ENCODE measurements at regions not wholly inside any gene's neighbourhood (a gene's known extent, or its start where the extent isn't known, plus 50 kb on each side); places are given as distances from the start of the nearest gene placed in this dataset.

DNA sequence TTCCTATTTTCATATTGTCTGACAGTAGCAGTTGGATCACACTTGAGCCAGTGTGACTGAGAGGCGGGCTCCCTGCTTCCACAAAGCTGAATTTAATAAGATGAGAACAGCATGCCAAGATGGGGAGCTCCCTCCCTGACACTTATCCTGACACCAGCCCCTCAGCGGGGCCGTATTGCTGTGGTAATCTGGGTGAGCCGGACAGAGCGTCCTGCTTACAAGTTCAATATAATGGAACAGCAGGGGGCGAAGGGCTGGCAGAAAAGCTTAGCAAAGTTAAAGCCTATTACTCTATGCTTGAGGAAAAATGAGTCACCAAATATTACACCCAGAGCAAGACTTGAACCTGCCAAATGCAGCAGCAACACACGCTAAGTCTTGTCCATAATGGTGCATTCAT, 163.8 kb upstream of the CMC1 start (continued):
- TF ChIP-seq, protein P1, sequence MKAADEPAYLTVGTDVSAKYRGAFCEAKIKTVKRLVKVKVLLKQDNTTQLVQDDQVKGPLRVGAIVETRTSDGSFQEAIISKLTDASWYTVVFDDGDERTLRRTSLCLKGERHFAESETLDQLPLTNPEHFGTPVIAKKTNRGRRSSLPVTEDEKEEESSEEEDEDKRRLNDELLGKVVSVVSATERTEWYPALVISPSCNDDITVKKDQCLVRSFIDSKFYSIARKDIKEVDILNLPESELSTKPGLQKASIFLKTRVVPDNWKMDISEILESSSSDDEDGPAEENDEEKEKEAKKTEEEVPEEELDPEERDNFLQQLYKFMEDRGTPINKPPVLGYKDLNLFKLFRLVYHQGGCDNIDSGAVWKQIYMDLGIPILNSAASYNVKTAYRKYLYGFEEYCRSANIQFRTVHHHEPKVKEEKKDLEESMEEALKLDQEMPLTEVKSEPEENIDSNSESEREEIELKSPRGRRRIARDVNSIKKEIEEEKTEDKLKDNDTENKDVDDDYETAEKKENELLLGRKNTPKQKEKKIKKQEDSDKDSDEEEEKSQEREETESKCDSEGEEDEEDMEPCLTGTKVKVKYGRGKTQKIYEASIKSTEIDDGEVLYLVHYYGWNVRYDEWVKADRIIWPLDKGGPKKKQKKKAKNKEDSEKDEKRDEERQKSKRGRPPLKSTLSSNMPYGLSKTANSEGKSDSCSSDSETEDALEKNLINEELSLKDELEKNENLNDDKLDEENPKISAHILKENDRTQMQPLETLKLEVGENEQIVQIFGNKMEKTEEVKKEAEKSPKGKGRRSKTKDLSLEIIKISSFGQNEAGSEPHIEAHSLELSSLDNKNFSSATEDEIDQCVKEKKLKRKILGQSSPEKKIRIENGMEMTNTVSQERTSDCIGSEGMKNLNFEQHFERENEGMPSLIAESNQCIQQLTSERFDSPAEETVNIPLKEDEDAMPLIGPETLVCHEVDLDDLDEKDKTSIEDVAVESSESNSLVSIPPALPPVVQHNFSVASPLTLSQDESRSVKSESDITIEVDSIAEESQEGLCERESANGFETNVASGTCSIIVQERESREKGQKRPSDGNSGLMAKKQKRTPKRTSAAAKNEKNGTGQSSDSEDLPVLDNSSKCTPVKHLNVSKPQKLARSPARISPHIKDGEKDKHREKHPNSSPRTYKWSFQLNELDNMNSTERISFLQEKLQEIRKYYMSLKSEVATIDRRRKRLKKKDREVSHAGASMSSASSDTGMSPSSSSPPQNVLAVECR (CRISPR knock-in tag; IDR thresholded peaks at IDR 0.05; ENCODE audit: borderline replicate concordance), result no peak
- TF ChIP-seq, protein P2, sequence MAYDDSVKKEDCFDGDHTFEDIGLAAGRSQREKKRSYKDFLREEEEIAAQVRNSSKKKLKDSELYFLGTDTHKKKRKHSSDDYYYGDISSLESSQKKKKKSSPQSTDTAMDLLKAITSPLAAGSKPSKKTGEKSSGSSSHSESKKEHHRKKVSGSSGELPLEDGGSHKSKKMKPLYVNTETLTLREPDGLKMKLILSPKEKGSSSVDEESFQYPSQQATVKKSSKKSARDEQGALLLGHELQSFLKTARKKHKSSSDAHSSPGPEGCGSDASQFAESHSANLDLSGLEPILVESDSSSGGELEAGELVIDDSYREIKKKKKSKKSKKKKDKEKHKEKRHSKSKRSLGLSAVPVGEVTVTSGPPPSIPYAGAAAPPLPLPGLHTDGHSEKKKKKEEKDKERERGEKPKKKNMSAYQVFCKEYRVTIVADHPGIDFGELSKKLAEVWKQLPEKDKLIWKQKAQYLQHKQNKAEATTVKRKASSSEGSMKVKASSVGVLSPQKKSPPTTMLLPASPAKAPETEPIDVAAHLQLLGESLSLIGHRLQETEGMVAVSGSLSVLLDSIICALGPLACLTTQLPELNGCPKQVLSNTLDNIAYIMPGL (CRISPR knock-in tag; IDR thresholded peaks at IDR 0.05; ENCODE audit: borderline replicate concordance in 1 of 2, low read depth in 1 of 2), result no peak
- TF ChIP-seq CBFB (CRISPR knock-in tag; IDR thresholded peaks at IDR 0.05) (no peak), ZSCAN21 (CRISPR knock-in tag; IDR thresholded peaks at IDR 0.05; ENCODE audit: borderline replicate concordance) (no peak), ERF (CRISPR knock-in tag; IDR thresholded peaks at IDR 0.05) (no peak), U2AF2 (IDR thresholded peaks at IDR 0.05; ENCODE audit: low read depth, low read length) (no peak), SMC3 (IDR thresholded peaks at IDR 0.05; ENCODE audit: low read length) (peak; percentile 73)
- TF ChIP-seq, protein P3, sequence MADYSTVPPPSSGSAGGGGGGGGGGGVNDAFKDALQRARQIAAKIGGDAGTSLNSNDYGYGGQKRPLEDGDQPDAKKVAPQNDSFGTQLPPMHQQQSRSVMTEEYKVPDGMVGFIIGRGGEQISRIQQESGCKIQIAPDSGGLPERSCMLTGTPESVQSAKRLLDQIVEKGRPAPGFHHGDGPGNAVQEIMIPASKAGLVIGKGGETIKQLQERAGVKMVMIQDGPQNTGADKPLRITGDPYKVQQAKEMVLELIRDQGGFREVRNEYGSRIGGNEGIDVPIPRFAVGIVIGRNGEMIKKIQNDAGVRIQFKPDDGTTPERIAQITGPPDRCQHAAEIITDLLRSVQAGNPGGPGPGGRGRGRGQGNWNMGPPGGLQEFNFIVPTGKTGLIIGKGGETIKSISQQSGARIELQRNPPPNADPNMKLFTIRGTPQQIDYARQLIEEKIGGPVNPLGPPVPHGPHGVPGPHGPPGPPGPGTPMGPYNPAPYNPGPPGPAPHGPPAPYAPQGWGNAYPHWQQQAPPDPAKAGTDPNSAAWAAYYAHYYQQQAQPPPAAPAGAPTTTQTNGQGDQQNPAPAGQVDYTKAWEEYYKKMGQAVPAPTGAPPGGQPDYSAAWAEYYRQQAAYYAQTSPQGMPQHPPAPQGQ (CRISPR knock-in tag; IDR thresholded peaks at IDR 0.05; ENCODE audit: borderline replicate concordance), result no peak

All from HepG2 (cell line).